GM23248 (cell line): ENCODE measurements at regions not wholly inside any gene's neighbourhood (a gene's known extent, or its start where the extent isn't known, plus 50 kb on each side); places are given as distances from the start of the nearest gene placed in this dataset.
A peak's percentile ranks its signal among the peaks of the same experiment; 100 is the strongest.
"Not testable (repeated sequence)": the region's sequence is repeated elsewhere in the genome, so short reads cannot be mapped to it uniquely, and the experiment has no call there.

Experiments
- DNase-seq: peaks from one replicate; pipeline ENCODE4 v3.0.0-alpha.2; 2015
- H2AFZ ChIP-seq: fragments of 200-600 bp; sonication (generic); 2 replicates; pipeline ENCODE4 v1.6.1; 2016; ENCODE audit warnings: antibody characterized with exemption
- H3F3A ChIP-seq: fragments of 200-600 bp; sonication (generic); 2 replicates; pipeline ENCODE4 v1.6.1; 2016; ENCODE audit warnings: mild to moderate bottlenecking, antibody characterized with exemption, mixed run types; ENCODE audit not compliant: insufficient read depth
- H3K27ac ChIP-seq: fragments of 200-600 bp; sonication (generic); 2 replicates; pipeline ENCODE4 v1.5.1; 2016; ENCODE audit warnings: mild to moderate bottlenecking
- H3K27me3 ChIP-seq: fragments of 200-600 bp; sonication (generic); replicated peaks from 2 replicates; pipeline ENCODE4 v1.6.1; 2016; ENCODE audit warnings: mild to moderate bottlenecking; ENCODE audit not compliant: insufficient read depth
- H3K36me3 ChIP-seq: fragments of 200-600 bp; sonication (generic); 2 replicates; pipeline ENCODE4 v1.6.1; 2016; ENCODE audit warnings: low read depth, mild to moderate bottlenecking
- H3K4me1 ChIP-seq: fragments of 200-600 bp; sonication (generic); 2 replicates; pipeline ENCODE4 v1.6.1; 2016; ENCODE audit warnings: mild to moderate bottlenecking; ENCODE audit not compliant: insufficient read depth
- H3K4me2 ChIP-seq: fragments of 200-600 bp; sonication (generic); one replicate; pipeline ENCODE4 v1.6.1; 2016; ENCODE audit warnings: mild to moderate bottlenecking; ENCODE audit not compliant: unreplicated experiment
- H3K4me3 ChIP-seq: fragments of 200-600 bp; sonication (generic); 2 replicates; pipeline ENCODE4 v1.5.1; 2016; ENCODE audit warnings: mild to moderate bottlenecking
- H3K79me2 ChIP-seq: fragments of 200-600 bp; sonication (generic); 2 replicates; pipeline ENCODE4 v1.6.1; 2016; ENCODE audit warnings: mild to moderate bottlenecking; ENCODE audit not compliant: insufficient read depth
- H3K9ac ChIP-seq: fragments of 200-600 bp; sonication (generic); 2 replicates; pipeline ENCODE4 v1.6.1; 2016; ENCODE audit warnings: mild to moderate bottlenecking
- H3K9me2 ChIP-seq: fragments of 200-600 bp; sonication (generic); 2 replicates; pipeline ENCODE4 v1.6.1; 2016; ENCODE audit warnings: mixed run types, mild to moderate bottlenecking, moderate library complexity; ENCODE audit not compliant: insufficient read depth
- H3K9me3 ChIP-seq: fragments of 200-600 bp; sonication (generic); one replicate; pipeline ENCODE4 v1.6.1; 2017; ENCODE audit warnings: low read depth
- H4K20me1 ChIP-seq: fragments of 200-600 bp; sonication (generic); 2 replicates; pipeline ENCODE4 v1.6.0; 2016; ENCODE audit not compliant: insufficient read depth
- EZH2 ChIP-seq: fragments of 200-600 bp; sonication (generic); IDR thresholded peaks from 2 replicates; pipeline ENCODE4 v1.6.1; 2018; ENCODE audit warnings: antibody characterized with exemption, mild to moderate bottlenecking; ENCODE audit not compliant: insufficient read depth, poor library complexity, severe bottlenecking
- EZH2phosphoT487 ChIP-seq: fragments of 200-600 bp; sonication (generic); IDR thresholded peaks from 2 replicates; pipeline ENCODE4 v1.6.1; 2018; ENCODE audit warnings: antibody characterized with exemption, moderate library complexity, mild to moderate bottlenecking, low read depth; ENCODE audit not compliant: insufficient read depth
- WGBS, 2 experiments: methylation state at CpG; one replicate each; pipeline ENCODE4 v1.1.6; 2015 to 2017; ENCODE audit warnings: low lambda C conversion rate in 2 of 2, low coverage in 1 of 2; ENCODE audit errors: missing lambda C conversion rate in 2 of 2; 5-methylcytosine and 5-hydroxymethylcytosine counted together
- in situ Hi-C: fragments of 300-500 bp; cut with MboI; formaldehyde crosslinking; loops from 2 replicates; pipeline ENCODE4 v1.15.0; 2020

DNA sequence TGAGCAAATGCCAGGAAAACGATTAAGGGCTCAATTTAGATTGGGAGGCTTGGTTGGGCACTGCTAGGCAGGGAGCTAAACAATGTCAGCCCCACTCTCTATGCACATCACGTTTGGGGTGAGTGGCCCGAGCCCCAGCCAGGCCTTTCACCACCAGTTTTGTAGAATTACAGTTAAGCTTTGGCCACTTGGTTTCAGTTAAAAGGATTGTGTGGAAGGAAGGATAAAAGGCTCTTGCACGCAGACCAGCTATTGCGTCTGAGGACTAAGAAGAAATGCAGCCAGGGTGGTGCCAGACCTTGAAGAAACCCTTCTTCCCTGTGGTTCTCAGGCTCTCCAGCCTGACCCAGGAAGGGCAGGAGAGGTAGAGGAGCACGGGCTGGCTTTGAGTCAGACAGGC lies 125.3 kb upstream of the SLC44A1 start:
- no peaks in the 10 kb centered on the region for H3K27me3 ChIP-seq
- H3F3A ChIP-seq, result no peaks in the 10 kb centered on the region
- H3K4me2 ChIP-seq, result no peak overlapping the region
- no peaks in the 10 kb centered on the region for H3K36me3 ChIP-seq
- H3K9me2 ChIP-seq, result no peaks in the 10 kb centered on the region
- TF ChIP-seq EZH2phosphoT487, result no peak
- no peak for TF ChIP-seq EZH2
- in situ Hi-C loops, result no loop called here
- no peak overlapping the region for H3K4me3 ChIP-seq
- H3K79me2 ChIP-seq, result no peaks in the 10 kb centered on the region
- H3K27ac ChIP-seq, result no peak overlapping the region
- DNase-seq, result no peak
- no peaks in the 10 kb centered on the region for H4K20me1 ChIP-seq
- H3K4me1 ChIP-seq, result no peaks in the 10 kb centered on the region
- H2AFZ ChIP-seq, result no peak overlapping the region
- WGBS, 2 experiments, result 41% methylated on average over 6 of the region's 6 CpGs
- H3K9ac ChIP-seq, result no peak overlapping the region
- H3K9me3 ChIP-seq, result no peaks in the 10 kb centered on the region

DNA sequence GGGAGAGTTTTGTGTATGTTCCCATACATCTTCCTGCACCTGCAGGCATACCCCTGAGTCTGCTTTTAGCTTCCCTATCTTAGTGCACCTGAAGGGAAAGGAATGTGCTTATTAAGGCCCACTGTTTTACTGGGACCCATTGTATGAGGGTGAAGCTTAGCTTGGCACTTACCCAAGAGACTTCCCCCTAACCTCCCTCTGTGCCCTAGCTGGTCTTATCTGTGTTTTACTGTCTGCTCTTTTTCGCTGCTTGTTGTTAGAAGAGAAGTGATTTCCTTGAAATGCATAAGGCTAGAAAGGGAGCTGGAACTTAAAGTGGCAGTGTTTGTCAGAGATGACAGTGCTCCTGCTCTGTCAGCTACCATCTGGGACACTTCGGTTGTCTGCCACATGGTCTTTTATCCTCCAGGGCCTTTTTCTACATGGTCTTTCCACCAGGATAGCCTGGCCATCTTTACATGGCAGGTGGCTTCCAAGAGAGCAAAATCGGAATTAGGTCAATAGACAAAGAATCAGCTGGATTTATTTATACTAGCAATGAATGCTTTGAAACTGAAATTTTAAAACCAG lies 122.5 kb upstream of the SLC44A1 start:
- TF ChIP-seq EZH2 (no peak), EZH2phosphoT487 (no peak)
- Histone ChIP-seq H3K36me3 (no peaks in the 10 kb centered on the region), H3K27me3 (no peaks in the 10 kb centered on the region), H4K20me1 (no peaks in the 10 kb centered on the region), H3K79me2 (no peaks in the 10 kb centered on the region), H3K4me3 (no peak overlapping the region), H3K27ac (no peak overlapping the region), H3K9ac (no peak overlapping the region), H3K9me2 (no peaks in the 10 kb centered on the region), H3K4me2 (no peak overlapping the region), H2AFZ (no peak overlapping the region), H3F3A (0 out of 2 replicates have a peak, but pooled peaks cover 8% of the 10 kb centered on the region), H3K9me3 (no peaks in the 10 kb centered on the region), H3K4me1 (peaks cover 13% of the 10 kb centered on the region)
- DNase-seq, result no peak
- in situ Hi-C loops, result no loop called here
- WGBS, 2 experiments, result 87 to 92% methylated on average over 3 of the region's 3 CpGs

DNA sequence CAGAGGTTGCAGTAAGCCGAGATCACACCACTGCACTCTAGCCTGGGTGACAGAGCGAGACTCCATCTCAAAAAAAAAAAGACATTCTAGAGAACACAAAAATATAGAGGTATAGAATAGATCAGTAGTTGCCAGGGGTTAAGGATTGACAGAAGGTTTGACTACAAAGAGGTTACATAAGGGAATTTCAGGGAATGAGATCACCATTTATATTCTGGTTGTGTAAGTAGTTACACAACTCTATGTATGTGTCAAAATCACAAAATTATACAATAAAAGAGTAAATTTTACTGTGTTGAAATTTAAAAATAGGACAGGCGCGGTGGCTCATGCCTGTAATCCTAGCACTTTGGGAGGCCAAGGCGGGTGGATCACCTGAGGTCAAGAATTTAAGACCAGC lies 119.9 kb upstream of the SLC44A1 start:
- H4K20me1 ChIP-seq, H3K9me2 ChIP-seq, in situ Hi-C loops, H2AFZ ChIP-seq, H3K4me3 ChIP-seq, H3K4me2 ChIP-seq, H3K9me3 ChIP-seq, H3K36me3 ChIP-seq, H3K79me2 ChIP-seq, H3K27me3 ChIP-seq, DNase-seq, H3K9ac ChIP-seq, H3K27ac ChIP-seq: not testable (repeated sequence)
- Histone ChIP-seq H3F3A (0 out of 2 replicates have a peak, but pooled peaks cover 15% of the 10 kb centered on the region), H3K4me1 (peaks cover 25% of the 10 kb centered on the region)
- 96% methylated on average over 5 of the region's 5 CpGs for WGBS, 2 experiments

DNA sequence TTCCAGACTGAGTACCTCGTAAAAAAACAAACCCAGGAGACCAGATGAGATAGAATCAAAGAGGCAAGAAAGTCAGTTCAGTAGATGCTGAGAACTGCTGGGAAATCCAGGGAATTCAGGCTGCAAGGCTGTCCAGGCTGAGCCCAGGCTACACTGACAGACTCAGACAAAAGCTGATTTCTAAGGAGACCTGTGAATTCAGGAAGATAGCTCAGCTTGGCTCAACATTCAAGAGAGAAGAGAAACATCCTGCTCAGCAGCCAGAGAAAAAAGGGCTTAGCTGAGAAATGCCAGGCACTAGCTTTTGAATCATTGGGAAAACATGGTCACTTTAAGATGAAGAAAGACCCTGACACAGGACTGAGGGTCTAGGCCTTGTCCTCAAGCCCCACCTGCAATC lies 118.2 kb upstream of the SLC44A1 start:
- Histone ChIP-seq H3K79me2 (no peaks in the 10 kb centered on the region), H3K36me3 (no peaks in the 10 kb centered on the region), H3F3A (0 out of 2 replicates have a peak, but pooled peaks cover 15% of the 10 kb centered on the region), H3K27me3 (no peaks in the 10 kb centered on the region), H2AFZ (peak overlapping the region; percentile 48), H3K9me2 (no peaks in the 10 kb centered on the region), H3K4me2 (no peak overlapping the region), H4K20me1 (no peaks in the 10 kb centered on the region), H3K9me3 (no peaks in the 10 kb centered on the region), H3K4me3 (no peak overlapping the region), H3K27ac (no peak overlapping the region; the same call in 1 of the 2 replicates), H3K9ac (no peak overlapping the region), H3K4me1 (peaks cover 25% of the 10 kb centered on the region)
- peak; percentile 26 for DNase-seq
- WGBS, 2 experiments, result 95 to 100% methylated on average over 1 of the region's 1 CpG
- in situ Hi-C loops, result no loop called here
- no peak for TF ChIP-seq EZH2
- no peak for TF ChIP-seq EZH2phosphoT487

DNA sequence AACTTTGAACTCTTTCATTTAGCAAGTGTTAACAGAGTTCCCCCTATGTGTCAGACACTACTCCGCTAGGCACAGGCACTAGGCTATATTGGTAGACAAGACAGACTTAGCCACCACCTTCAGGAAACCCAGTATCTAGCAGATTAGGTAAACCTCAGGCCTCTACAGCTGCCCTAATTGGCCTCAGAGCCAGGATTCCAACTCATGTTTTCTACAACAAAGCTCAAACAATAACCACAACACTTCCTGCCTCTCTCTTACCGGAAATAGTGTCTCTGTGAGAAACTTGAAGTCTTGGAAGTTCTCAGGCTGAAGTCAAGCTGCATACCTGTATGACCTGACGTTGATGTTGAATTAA lies 116.6 kb upstream of the SLC44A1 start:
- WGBS, 2 experiments, result 69 to 79% methylated on average over 3 of the region's 3 CpGs
- H3K27me3 ChIP-seq, result no peaks in the 10 kb centered on the region
- H2AFZ ChIP-seq, result peak overlapping the region; percentile 41
- H3K4me1 ChIP-seq, result peaks cover 36% of the 10 kb centered on the region
- DNase-seq, result peak; percentile 43
- peaks cover 23% of the 10 kb centered on the region for H3F3A ChIP-seq
- no peaks in the 10 kb centered on the region for H3K9me3 ChIP-seq
- no peaks in the 10 kb centered on the region for H3K79me2 ChIP-seq
- H3K9me2 ChIP-seq, result no peaks in the 10 kb centered on the region
- TF ChIP-seq EZH2phosphoT487 (no peak), EZH2 (no peak)
- peak overlapping the region; percentile 18 for H3K4me2 ChIP-seq
- no peak overlapping the region for H3K9ac ChIP-seq
- no peak overlapping the region for H3K4me3 ChIP-seq
- no peaks in the 10 kb centered on the region for H3K36me3 ChIP-seq
- H3K27ac ChIP-seq, result peak overlapping the region; percentile 60
- in situ Hi-C loops, result no loop called here
- no peaks in the 10 kb centered on the region for H4K20me1 ChIP-seq
